ENCODE measurements at regions not wholly inside any gene's neighbourhood (a gene's known extent, or its start where the extent isn't known, plus 50 kb on each side); places are given as distances from the start of the nearest gene placed in this dataset.

GRCh38 chrX:15191830-15192229 lies 78.1 kb downstream of the ASB9 start:
- TF ChIP-seq, protein P1, sequence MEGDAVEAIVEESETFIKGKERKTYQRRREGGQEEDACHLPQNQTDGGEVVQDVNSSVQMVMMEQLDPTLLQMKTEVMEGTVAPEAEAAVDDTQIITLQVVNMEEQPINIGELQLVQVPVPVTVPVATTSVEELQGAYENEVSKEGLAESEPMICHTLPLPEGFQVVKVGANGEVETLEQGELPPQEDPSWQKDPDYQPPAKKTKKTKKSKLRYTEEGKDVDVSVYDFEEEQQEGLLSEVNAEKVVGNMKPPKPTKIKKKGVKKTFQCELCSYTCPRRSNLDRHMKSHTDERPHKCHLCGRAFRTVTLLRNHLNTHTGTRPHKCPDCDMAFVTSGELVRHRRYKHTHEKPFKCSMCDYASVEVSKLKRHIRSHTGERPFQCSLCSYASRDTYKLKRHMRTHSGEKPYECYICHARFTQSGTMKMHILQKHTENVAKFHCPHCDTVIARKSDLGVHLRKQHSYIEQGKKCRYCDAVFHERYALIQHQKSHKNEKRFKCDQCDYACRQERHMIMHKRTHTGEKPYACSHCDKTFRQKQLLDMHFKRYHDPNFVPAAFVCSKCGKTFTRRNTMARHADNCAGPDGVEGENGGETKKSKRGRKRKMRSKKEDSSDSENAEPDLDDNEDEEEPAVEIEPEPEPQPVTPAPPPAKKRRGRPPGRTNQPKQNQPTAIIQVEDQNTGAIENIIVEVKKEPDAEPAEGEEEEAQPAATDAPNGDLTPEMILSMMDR (IDR thresholded peaks at IDR 0.05), result no peak

DNA sequence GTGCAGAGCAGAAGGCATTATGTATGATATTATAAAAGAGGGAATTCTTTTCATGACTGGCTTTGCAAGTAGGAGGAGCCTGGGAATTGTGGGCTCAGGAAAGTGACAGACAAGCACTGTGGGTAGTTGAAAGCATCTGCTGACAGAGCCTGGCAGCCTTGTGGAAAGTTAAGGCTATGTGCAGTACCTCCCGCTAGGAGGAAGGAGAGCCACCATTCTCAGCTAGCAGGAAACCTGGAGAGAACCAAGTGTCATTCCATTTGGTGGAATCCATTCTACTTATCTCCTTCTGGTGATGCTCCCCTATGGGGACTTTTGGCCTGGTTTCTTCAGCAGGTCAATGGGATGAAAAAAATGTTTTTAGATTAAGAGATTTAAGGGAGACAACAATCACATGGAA lies 81.8 kb downstream of the ASB9 start:
- TF ChIP-seq, protein P1 (IDR thresholded peaks at IDR 0.05), result no peak

DNA sequence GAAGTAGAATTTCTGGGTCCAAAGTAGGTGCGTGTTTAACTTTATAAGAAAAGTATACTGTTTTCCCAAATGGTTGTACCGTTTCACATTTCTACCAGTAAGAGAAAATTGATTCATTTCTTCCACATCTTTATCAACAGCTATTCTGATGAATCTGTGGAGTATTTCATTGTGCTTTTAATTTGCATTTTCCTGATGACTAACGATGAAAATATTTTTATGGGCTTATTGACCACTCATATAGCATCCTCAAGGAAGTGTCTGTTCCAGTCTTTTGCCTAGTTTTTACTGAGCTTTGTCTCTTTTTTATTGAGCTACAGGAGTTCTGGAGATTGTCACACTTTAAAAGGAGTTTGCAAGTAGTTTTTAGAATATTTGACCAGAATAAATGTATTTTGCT lies 92.6 kb downstream of the ASB9 start:
- TF ChIP-seq, protein P1 (IDR thresholded peaks at IDR 0.05), result no peak

DNA sequence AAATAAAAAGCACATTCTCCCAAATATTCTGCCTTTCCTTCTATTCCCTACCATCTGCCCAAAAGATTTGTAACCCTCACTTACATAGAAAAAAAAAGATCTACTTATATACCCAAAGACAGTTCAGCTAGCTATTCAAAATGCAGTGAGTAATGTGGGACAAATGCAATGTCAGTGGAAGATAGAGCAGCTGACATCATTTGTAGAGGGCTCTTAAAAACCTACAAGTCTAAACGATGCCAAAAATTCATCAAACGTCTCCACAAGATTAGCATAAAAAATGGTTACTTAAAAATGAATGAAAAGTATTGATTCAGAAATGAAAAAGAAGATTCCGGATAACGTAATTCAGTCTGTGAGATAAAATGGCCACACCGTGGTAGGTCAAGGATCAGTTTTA lies 96.5 kb downstream of the ASB9 start:
- TF ChIP-seq, protein P1 (IDR thresholded peaks at IDR 0.05), result no peak

DNA sequence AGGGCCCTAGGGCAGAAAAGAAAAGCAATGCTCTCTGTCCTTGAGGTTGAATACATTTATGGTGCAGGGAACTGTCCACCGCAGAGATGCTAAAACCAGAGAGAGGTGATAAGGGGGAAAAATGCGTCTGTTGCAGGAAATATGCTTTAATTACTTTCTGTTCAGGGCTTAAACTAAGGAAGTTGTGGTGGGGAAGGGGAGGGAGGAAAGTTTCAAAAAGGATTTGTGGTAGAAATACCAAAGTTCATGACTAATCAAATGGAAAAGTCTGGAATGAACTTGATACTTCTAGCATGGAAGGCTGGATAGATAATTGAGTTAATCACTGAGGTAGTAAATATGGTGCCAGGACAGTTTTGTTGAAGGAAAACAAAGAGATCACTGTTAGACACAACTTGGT lies 99.0 kb downstream of the ASB9 start:
- TF ChIP-seq, protein P1 (IDR thresholded peaks at IDR 0.05), result no peak

DNA sequence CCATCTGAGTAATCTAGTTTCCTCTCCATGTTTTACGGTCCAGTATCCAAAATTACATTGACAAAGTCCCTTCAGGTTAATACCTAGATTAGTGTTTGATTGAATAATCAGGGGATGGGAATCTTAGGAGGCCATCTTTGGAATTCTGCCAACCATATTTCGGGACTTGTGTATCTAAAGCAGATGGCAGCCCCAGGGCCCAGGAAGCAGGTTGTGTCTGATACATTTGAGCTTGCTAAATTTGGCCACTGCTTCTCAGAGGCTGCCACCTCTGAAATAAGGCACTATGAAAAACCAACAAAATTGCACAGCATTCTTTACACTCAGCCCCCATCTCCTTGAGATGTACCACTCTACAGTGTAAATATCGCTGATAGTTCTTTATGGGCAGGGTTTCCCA lies 102.1 kb downstream of the ASB9 start:
- TF ChIP-seq, protein P1 (IDR thresholded peaks at IDR 0.05), result no peak

DNA sequence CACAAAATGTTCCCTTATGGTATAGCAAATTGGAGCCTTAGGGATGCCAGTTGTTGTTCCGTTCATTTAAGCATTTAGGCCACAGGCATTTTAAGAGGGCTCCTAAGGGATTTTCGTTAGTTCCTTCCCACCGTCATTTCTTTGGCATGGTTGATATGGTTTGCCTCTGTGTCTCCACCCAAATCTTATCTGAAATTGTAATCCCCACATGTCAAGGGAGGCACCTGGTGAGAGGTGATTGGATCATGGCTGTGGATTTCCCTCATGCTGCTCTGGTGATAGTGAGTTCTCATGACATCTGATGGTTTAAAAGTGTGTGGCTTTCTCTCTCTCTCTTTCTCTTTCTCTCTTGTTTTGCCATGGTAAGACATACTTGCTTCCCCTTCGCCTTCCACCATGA lies 104.1 kb downstream of the ASB9 start:
- TF ChIP-seq, protein P1 (IDR thresholded peaks at IDR 0.05), result no peak

DNA sequence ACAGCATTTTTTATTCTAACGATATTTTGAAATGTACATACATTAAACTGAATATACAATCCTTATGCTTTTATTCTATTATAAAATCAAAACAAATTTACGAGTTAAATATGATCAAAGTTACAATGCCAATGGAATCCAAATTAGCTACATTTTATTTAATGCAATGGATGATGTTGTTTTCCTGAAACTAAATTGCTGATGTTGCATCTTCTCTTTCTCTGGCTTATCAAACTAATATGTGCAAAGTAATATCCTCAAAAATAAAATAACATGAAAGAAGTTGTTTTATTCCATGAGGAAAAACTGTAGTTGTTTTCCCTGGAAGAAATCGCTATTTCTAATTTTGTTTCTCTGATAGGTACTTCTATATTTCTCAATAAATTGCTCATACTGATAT lies 106.8 kb downstream of the ASB9 start:
- TF ChIP-seq, protein P1 (IDR thresholded peaks at IDR 0.05), result no peak

All from LNCAP (cell line).